Activated CD8-positive, alpha-beta memory T cell treated with anti-CD3 and anti-CD28 coated beads, Interleukin-2, amount 50 U/mL, for 24 hours (primary cell): ENCODE measurements at regions not wholly inside any gene's neighbourhood (a gene's known extent, or its start where the extent isn't known, plus 50 kb on each side); places are given as distances from the start of the nearest gene placed in this dataset.

Experiments used
- DNase-seq: peaks from one replicate; pipeline ENCODE4 v3.0.0-alpha.2; 2020; ENCODE audit errors: extremely low read depth

GRCh38 chr7:45235905-45236304 is 78.3 kb downstream of the RAMP3 start:
- DNase-seq = no peak

- no peak for DNase-seq
Measured at GRCh38 chr7:45236666-45237065, 79.1 kb downstream of the RAMP3 start.

GRCh38 chr7:45237788-45238461 is 80.3 kb downstream of the RAMP3 start:
- DNase-seq = no peak

DNA sequence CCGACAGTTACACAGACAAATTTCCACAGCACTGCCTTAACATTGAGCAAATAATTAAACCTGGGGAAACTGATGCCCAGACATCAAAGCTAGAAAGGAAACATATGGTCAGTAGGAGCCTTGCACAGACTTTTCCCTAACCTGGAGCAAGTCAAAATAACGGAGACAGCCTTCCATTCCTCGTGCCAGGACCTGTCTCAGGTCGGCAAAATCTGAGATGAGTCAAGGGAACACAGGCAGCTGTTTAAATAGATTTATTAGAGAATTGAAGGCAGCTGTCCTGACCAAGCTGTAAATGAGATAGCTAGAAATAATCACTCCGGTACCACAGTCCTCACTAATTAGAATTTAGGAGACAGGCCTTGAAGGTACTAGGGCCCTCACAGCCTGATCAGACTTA is 81.2 kb downstream of the RAMP3 start:
- no peak for DNase-seq

DNA sequence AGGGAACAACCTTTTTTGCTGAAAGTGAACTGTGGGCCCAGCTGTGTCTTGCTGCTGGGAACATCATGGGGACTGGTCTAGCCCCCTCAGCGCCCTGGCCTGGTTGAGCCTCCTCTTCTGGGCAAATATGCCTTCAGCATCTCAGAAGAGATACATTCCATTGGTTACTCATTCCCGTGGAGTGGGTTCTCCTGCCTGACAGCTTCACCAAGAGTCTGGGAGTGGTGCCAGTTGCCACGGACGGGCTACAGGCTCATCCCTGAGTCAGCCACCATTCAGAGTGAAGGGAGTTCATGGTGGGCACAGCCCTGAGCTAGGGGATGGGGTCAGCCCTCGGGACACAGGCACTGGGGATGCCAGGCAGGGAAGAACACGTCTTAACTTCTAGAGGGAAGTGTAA is 81.9 kb downstream of the RAMP3 start:
- no peak for DNase-seq

DNA sequence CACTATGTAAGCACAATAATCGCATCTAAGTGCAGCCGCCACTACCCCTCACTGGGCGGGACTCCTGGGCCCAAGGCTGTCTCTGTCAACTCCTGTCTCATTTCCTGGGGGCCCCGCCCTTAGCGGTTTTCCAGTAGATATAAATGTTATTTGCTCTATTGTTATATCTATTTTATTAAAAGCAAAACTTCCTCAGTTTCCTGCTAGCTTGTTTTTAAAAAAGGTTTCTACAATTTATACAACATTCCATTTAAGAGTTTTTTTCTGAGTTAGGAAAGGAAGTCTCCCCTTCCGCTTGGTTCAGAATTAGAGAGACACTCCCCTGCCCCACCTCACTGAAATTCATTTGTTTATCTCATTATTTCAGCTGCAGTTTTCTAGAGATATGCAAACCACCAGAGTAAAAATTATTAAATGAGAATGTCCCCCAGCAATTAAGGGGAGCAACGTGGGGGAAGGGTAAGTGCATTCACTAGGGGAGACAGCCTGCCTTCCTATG is 82.7 kb downstream of the RAMP3 start:
- DNase-seq = no peak

DNA sequence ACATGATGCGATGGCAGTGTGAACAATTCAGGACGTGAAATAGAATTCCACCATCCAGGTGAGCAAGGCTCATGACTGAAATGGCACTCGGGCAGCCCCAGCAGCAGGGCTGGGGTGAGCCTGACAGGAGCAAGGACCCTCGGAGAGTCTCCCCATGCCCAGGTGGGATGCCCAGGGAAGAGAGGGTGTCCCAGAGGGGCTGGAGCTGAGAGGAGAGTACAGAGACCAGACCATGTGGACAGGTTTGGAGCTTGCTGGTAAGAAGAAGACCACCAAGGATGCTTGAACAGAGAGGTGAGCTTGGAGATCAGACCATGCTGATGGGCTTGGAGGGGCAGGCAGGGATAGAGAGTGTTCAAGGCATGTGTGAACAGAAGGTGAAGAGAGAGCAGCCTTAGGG is 83.3 kb downstream of the RAMP3 start:
- DNase-seq = no peak

DNA sequence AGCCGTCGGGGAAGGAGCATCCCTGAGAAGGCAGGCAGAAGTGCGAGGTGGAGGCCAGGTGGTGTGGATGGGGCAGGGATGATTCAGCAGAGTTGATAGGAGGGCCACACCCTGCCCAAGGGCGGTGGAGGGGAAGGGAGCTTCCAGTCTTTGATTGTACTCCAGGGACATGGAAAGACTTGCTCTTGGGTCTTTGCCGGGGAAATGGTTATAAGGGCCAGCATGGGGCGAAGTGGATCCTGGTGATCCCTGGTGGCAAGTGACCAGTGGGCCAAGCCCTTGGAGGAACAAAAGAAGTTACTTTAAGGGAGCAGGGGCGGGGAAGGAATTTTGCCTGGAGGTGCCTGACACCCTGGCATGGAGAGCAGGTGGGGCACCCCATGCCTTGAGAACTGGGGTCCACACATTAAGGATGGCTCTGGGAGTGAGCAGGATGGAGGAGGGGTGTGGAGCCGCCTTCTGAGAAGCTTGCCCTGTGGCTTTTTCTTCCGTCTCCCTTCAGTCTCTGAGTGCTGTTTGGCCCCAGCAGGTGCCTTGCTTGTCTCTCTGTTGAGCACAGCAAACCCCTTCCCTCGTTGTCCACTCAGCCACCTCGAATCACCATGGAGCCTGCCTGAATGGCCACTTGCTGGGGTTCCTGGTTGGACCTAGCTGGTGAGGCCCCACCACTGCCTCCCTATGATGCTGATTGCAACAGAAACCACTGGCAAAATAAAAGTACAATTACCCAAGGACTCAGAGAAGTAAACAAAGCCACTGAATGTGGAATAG is 83.9 kb downstream of the RAMP3 start:
- no peak for DNase-seq

DNA sequence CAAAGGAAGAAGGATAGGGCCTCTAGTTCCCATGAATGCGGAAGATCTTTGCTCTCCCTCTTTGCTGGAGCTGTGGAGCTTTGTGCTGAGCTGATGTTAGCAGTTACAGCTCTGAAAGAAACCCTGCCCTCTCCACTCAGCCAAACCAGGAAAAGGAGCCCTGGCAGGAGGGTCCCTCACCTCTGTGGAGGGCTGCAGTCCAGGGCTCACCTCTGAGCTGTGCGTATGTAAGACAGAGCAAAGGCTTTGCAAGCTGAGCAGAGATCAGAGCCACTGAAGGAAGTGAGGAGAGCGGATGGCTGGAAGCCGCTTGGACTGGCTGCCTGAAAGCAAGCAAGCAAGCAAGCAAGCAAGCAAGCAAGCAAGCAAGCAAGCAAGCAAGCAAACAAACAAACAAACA is 84.7 kb downstream of the RAMP3 start:
- DNase-seq = no peak

DNA sequence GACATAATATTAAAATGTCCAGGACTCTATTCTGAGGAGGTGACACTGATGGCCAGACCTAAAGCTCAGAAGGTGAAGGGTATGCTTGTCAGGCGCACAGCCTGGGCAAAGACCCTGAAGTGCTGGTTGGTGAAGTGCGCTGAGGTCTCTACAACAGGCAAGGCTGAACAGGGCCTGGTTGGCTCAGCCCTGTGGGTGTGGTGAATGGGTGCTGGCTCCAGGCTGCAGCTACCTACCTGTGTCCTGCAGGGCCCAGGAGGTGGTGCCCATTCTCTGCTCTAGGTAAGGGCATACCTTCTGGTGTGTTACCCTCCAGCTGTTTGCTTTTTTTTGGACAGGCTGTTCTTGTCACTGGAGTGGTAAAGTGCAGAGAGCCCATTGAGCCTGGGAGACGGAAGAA is 85.1 kb downstream of the RAMP3 start:
- DNase-seq = no peak

DNA sequence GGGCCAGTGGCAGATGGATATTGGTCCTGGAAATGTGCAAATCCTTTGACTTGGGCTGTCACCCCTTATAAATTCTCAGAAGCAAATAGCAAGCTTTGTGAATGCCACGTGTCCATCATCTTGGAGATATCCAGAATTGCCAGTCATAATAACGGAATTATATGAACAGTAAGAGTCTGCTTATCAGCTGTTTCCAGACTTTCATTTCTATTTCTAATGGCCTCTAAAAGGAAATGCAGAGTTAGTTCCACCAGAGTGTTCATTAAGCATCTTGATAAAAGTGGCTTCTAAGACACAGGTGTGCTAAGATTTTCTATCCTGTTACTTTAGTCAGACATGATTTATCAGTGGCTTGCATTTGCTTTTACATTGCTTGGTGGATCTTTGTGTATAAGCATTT is 87.4 kb downstream of the RAMP3 start:
- no peak for DNase-seq

DNA sequence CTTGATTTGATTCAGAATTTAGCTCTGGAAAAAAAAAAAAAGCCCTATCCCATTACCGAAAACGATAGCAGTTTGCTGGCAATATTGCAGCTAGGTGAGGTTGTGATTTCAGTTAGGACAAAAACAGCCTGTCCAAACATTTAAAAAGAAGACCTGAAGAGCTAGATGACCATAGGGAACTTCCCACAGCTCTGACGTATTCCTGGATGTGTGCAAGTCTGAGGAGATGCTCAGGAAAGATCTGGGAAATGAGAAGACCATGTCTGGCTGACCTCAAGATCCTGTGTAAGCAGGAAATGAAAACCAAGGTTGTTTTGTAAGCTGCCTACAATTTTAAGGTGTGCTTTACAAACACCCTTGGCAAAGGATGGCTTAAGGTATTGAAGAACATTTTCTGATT is 88.7 kb downstream of the RAMP3 start:
- no peak for DNase-seq

DNA sequence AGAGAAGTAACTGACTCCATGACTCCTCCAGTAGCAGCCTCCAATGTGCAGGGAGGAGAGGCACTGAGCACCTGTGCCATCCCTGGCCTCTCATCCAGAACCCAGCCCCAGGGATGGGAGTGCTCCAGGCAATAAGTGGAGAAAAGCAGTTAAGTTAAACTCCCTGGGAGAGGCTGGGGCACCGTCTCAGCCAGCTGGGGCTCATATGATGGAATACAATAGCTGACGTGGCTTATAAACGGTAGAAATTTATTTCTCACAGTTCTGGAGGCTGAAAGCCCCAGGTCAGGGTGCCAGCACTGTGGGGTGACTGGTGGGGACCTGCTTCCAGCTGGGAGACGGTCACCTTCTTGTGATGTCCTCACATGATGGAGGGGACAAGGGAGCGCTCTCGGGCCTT is 94.7 kb downstream of the RAMP3 start:
- DNase-seq = no peak

DNA sequence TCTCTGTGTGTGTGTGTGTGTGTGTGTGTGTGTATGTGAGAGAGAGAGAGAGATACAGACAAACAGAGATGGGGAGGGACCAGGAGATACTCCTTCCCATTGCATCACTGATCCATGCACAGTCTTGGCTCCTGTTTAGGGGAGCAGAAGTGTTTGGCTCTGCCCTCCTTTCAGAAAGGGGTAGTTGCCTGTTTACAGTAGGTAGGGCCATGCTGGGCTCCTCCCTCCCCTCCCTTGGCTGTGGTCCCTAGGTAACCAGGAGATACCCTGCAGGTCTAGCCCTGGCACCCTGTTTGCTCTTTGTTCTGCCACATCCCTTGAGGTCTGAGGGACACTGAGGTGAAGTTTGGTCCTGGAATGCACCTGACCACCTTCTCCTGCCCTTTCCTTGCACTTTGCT is 95.3 kb downstream of the RAMP3 start:
- no peak for DNase-seq

DNA sequence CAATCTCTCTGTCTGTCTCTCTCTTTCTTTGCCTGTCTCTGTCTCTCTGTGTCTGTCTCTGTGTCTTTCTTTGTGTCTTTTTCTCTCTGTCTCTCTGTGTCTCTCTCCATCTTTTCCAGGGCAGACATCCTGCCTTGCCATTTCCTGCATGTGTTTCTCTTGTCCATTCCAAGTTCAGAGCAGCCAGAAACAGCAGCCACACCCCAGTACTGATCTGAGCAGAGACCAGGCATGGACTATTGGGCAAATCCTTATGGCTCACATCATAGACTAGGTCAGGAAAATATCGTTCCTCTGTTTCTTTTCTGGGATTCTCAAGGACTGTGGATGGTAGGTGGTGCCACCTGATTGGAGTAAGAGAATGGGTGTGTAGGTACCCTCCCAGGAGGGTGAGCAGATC is 95.8 kb downstream of the RAMP3 start:
- no peak for DNase-seq

DNA sequence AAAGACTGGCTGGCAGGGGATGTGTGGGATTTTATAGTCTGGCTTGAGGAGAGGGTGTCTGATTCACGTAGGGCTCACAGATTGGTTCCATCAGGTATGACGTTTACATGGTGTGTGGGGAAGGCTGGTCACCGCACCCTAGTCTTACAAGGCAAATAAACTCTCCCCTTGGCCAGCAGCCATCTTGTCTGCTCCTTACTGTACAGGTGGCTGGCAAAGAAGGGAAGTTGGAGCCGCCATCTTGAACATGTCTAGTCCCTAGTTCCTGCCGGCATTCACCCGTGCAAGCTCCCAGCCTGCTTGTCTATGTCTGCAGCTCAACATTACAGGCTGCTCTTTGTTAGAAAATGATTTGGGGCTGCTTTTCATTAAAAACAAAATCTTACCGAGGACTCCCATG is 97.6 kb downstream of the RAMP3 start:
- no peak for DNase-seq

GRCh38 chr7:45256309-45256708 is 98.7 kb downstream of the RAMP3 start:
- no peak for DNase-seq

DNA sequence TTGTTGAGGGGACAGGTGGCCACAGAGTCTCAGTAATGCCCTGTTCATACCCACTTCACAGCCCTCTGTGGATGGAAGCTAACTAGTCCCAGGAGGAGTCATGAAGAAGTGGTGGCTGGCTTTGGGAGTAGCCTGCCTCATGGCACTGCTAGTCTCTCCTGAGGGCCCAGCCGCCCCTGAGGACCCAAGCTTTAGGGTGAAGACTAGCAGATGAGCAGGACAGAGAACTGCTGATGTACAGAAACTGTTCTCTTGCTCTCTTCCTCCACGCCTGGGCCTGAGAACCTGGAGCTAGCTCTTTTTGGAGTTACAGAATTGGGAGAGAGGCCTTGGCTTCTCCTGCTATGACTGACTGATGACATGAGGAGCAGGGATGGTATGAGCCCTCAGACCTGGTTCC is 99.2 kb downstream of the RAMP3 start:
- DNase-seq = no peak

DNA sequence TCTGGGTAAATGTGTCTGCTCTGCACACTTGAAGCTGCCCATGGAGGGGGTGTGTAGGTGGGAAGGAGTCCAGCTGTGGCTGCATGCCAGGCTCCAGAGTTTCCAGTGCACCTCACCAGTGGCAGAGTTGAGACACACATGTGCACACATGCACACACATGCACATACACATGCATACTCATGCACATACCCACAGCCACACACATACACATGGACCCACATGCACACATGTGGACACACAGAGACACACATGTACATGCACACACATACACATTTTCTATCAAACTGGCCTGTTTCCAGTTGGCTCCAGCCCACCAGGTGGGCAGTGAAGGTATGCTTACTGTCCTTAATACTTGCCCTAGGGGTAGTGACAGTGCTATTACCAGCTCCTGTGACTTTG is 99.7 kb downstream of the RAMP3 start:
- no peak for DNase-seq

GRCh38 chr7:45258533-45259226 is 101.1 kb downstream of the RAMP3 start:
- DNase-seq = no peak

DNA sequence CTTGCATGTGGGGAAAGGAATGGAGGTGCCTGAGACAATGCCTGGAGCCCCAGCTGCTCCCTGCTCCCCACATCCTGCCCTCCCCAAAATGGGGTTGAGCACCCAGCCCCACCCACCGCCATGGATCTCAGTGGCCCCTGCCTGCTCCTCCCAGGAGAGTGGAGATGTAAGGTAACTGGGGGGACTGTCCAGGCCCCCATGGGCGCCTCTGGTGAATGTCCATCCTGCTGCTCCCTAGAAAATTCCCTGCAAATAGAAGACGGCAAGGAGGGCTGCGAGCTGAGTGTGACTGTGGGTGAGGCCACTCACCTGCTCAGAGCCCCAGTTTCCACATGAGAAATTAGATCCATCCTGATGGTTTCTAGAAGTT is 101.6 kb downstream of the RAMP3 start:
- no peak for DNase-seq

DNA sequence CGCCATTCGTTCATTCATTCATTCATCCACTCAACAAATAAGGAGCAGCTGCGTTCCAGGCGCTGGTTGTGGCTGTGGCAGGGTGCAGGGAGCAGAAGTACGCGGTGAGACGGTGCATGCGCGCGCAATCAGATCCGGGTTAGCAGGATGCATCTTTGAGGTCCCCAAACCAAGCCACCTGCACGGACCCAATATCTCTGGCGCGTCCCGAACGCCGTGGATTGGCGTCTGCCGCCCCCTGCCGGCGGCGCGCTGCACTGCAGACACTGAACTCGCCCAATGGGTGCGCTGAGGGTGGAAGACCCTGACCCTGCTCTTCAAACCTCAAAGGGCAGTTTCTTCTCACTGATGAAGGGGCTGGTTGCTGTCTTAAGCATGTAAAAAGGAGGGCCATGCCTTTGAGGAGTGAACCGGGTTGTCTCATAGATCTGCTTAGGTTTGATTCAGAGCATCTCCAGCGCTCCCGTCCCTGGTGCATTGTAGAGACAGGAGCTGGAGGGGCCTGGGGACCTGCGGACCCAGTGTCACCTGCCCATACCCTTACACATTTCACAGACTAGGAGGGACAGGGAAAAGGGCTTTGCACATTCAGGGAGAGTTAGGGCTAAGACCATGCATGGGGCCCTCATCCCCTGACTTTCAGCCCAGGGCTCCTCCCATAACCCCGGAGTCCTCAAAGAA is 102.5 kb downstream of the RAMP3 start:
- peak; percentile 37 for DNase-seq
